ENCODE measurements at regions not wholly inside any gene's neighbourhood (a gene's known extent, or its start where the extent isn't known, plus 50 kb on each side); places are given as distances from the start of the nearest gene placed in this dataset.

DNA sequence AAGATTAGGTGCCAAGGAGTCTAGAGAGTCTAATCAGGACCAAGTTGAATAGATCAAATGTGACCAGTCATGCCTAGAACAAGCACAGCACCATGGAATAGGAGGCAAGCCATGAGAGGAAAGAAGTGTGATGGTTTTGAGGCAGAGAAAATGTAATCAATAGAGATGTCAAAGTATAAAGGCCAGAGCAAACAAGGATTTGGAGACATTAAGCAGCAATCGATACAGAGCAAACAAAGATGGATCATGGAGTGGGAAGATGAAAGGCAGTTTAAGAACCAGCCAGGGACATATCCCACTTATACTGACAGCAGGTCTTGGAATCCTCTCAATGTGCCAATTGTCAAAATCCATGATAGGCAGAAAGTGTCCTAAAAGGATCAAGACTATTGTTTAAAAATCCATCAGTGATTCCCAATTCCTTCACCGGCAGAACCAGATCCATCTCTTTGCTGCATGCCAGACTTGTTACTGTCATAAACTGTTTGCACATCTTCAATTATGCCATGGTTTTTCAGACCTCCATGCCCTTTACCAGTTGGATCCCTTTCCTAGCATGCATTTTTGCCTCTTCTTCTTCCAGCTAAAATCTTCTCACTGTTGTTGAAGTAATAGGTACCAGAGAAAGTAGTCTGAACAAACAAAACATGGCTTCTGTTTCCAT lies 520.7 kb upstream of the ARX start:
- TF ChIP-seq CTCF (IDR thresholded peaks at IDR 0.05; ENCODE audit: low read depth, low read length) (no peak), POLR2A (IDR thresholded peaks at IDR 0.05; ENCODE audit: extremely low read depth, insufficient read length) (no peak), MYC (IDR thresholded peaks at IDR 0.05; ENCODE audit: low read depth, low read length) (no peak)
- TF ChIP-seq, protein P1, sequence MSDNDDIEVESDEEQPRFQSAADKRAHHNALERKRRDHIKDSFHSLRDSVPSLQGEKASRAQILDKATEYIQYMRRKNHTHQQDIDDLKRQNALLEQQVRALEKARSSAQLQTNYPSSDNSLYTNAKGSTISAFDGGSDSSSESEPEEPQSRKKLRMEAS (IDR thresholded peaks at IDR 0.05; ENCODE audit: low read depth, low read length), result no peak
